ENCODE measurements at regions not wholly inside any gene's neighbourhood (a gene's known extent, or its start where the extent isn't known, plus 50 kb on each side); places are given as distances from the start of the nearest gene placed in this dataset.
"Not testable (repeated sequence)": the region's sequence is repeated elsewhere in the genome, so short reads cannot be mapped to it uniquely, and the experiment has no call there.

- Histone ChIP-seq H3K4me3 (ENCODE audit: low read depth, low read length) (no peak overlapping the region), H3K79me2 (ENCODE audit: control insufficient read depth, insufficient read depth, low read length, unreplicated experiment) (no peaks in the 10 kb centered on the region), H2AFZ (ENCODE audit: low read length, unreplicated experiment) (no peak overlapping the region), H3K36me3 (ENCODE audit: insufficient read depth, low read length) (no peaks in the 10 kb centered on the region), H3K27me3 (ENCODE audit: insufficient read depth, low read length) (no peaks in the 10 kb centered on the region), H3K4me1 (ENCODE audit: control insufficient read depth, insufficient read depth, low read length, unreplicated experiment) (no peaks in the 10 kb centered on the region), H3K27ac (ENCODE audit: low read depth, low read length) (no peak overlapping the region)
Observed at GRCh38 chr2:2728635-2729034, 397.6 kb upstream of the MYT1L start.

DNA sequence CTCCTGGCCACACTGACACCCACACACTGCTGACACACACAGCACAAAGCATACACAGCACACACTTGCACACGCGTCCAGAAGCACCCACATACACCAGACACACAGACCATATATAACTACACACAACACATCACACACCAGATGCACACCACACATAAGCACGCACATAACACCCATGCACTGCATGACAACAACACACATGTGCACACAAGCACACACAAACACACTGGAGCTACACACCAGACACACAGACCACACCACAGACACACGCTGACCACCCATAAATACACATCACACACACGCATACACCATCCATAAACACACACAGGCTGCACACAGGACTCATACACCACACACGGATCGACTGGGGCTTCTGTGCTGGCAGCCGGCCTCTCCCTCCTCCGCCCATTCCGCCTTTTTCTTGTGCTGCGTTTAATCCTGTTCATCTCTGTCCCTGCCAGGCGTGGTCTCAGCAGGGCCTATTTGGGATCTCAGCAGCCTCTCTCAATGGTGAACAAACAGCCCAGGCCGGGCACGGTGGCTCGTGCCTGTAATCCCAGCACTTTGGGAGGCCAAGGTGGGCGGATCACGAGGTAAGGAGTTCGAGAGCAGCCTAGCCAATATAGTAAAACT is 396.9 kb upstream of the MYT1L start:
- H3K27ac ChIP-seq (ENCODE audit: low read depth, low read length), result no peak overlapping the region
- no peak overlapping the region for H3K4me3 ChIP-seq (ENCODE audit: low read depth, low read length)
- no peaks in the 10 kb centered on the region for H3K36me3 ChIP-seq (ENCODE audit: insufficient read depth, low read length)
- no peak overlapping the region for H2AFZ ChIP-seq (ENCODE audit: low read length, unreplicated experiment)
- no peaks in the 10 kb centered on the region for H3K27me3 ChIP-seq (ENCODE audit: insufficient read depth, low read length)
- no peaks in the 10 kb centered on the region for H3K4me1 ChIP-seq (ENCODE audit: control insufficient read depth, insufficient read depth, low read length, unreplicated experiment)
- no peaks in the 10 kb centered on the region for H3K79me2 ChIP-seq (ENCODE audit: control insufficient read depth, insufficient read depth, low read length, unreplicated experiment)

DNA sequence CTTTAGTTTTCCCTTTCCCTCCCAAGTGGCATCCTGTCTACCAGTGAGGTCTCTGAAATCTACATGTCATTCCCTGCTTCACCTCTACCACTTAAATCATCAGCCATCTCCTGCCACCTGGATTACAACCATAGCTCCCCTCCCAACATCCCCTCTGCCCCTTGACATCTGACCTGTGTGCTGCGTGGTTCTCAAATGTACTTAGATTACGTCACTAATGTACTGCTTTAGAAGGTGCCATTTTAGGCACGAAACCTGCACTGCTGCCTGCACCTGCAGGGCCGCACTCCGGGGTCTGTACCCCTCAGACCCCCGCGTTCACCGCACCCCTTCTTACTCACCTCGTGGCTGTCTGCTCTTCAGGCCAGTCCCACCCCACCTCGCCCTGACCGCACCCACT is 395.1 kb upstream of the MYT1L start:
- Histone ChIP-seq H3K27me3 (ENCODE audit: insufficient read depth, low read length) (no peaks in the 10 kb centered on the region), H3K27ac (ENCODE audit: low read depth, low read length) (no peak overlapping the region), H3K4me3 (ENCODE audit: low read depth, low read length) (no peak overlapping the region), H3K4me1 (ENCODE audit: control insufficient read depth, insufficient read depth, low read length, unreplicated experiment) (no peaks in the 10 kb centered on the region), H3K36me3 (ENCODE audit: insufficient read depth, low read length) (no peaks in the 10 kb centered on the region), H3K79me2 (ENCODE audit: control insufficient read depth, insufficient read depth, low read length, unreplicated experiment) (no peaks in the 10 kb centered on the region), H2AFZ (ENCODE audit: low read length, unreplicated experiment) (no peak overlapping the region)

DNA sequence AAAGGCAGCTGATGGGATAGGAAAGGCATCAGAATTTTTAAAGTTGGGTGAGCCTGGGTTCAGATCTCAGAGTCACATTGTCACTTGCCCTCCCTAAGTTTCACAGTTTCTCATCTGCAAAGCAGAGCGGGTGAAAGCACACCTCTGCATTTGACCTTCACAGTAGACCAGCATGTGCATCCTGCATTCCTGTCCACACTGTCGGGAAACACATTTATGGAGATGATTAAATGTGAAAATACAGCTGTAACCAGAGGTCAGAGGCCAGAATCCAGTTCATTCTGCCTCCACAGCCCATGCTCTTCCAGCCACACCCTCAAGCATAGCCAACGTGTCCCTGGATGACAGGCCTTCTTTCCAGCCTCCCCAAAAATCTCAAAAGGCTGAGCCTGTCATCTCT is 392.0 kb upstream of the MYT1L start:
- no peak overlapping the region for H3K4me3 ChIP-seq (ENCODE audit: low read depth, low read length)
- no peak overlapping the region for H3K27ac ChIP-seq (ENCODE audit: low read depth, low read length)
- no peaks in the 10 kb centered on the region for H3K79me2 ChIP-seq (ENCODE audit: control insufficient read depth, insufficient read depth, low read length, unreplicated experiment)
- H3K36me3 ChIP-seq (ENCODE audit: insufficient read depth, low read length), result no peaks in the 10 kb centered on the region
- no peaks in the 10 kb centered on the region for H3K4me1 ChIP-seq (ENCODE audit: control insufficient read depth, insufficient read depth, low read length, unreplicated experiment)
- H3K27me3 ChIP-seq (ENCODE audit: insufficient read depth, low read length), result no peaks in the 10 kb centered on the region
- H2AFZ ChIP-seq (ENCODE audit: low read length, unreplicated experiment), result no peak overlapping the region

DNA sequence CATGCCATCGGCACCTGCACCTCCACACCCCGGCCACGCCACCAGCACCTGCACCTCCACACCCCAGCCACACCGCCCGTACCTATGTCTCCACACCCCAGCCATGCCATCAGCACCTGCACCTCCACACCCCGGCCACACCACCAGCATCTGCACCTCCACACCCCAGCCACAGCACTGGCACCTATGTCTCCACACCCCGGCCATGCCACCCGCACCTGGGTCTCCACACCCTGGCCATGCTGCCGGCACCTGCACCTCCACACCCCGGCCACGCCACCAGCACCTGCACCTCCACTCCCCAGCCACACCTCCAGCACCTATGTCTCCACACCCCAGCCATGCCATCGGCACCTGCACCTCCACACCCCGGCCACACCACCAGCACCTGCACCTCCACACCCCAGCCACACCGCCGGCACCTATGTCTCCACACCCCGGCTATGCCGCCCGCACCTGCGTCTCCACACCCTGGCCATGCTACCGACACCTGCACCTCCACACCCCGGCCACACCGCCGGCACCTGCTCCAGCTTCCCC is 390.3 kb upstream of the MYT1L start:
- H3K36me3 ChIP-seq (ENCODE audit: insufficient read depth, low read length), result no peaks in the 10 kb centered on the region
- no peaks in the 10 kb centered on the region for H3K27me3 ChIP-seq (ENCODE audit: insufficient read depth, low read length)
- no peaks in the 10 kb centered on the region for H3K4me1 ChIP-seq (ENCODE audit: control insufficient read depth, insufficient read depth, low read length, unreplicated experiment)
- H3K79me2 ChIP-seq (ENCODE audit: control insufficient read depth, insufficient read depth, low read length, unreplicated experiment), result no peaks in the 10 kb centered on the region
- H2AFZ ChIP-seq (ENCODE audit: low read length, unreplicated experiment), result no peak overlapping the region
- H3K4me3 ChIP-seq (ENCODE audit: low read depth, low read length), result no peak overlapping the region
- H3K27ac ChIP-seq (ENCODE audit: low read depth, low read length), result no peak overlapping the region

DNA sequence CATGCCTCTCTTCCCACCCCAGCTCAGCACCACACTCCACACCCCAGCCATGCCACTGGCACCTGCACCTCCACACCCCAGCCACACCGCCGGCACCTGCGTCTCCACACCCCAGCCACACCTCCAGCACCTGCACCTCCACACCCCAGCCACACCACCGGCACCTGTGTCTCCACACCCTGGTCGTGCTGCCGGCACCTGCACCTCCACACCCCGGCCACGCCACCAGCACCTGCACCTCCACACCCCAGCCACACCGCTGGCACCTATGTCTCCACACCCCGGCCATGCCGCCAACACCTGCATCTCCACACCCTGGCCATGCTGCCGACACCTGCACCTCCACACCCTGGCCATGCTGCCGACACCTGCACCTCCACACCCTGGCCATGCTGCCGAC is 389.7 kb upstream of the MYT1L start:
- not testable (repeated sequence) for H3K4me1 ChIP-seq (ENCODE audit: control insufficient read depth, insufficient read depth, low read length, unreplicated experiment); H2AFZ ChIP-seq (ENCODE audit: low read length, unreplicated experiment); H3K79me2 ChIP-seq (ENCODE audit: control insufficient read depth, insufficient read depth, low read length, unreplicated experiment); H3K27ac ChIP-seq (ENCODE audit: low read depth, low read length); H3K27me3 ChIP-seq (ENCODE audit: insufficient read depth, low read length); H3K4me3 ChIP-seq (ENCODE audit: low read depth, low read length); H3K36me3 ChIP-seq (ENCODE audit: insufficient read depth, low read length)

GRCh38 chr2:2720351-2720750 is 389.3 kb upstream of the MYT1L start:
- no peaks in the 10 kb centered on the region for H3K79me2 ChIP-seq (ENCODE audit: control insufficient read depth, insufficient read depth, low read length, unreplicated experiment)
- H3K27ac ChIP-seq (ENCODE audit: low read depth, low read length), result no peak overlapping the region
- H3K4me3 ChIP-seq (ENCODE audit: low read depth, low read length), result no peak overlapping the region
- H3K27me3 ChIP-seq (ENCODE audit: insufficient read depth, low read length), result no peaks in the 10 kb centered on the region
- H3K4me1 ChIP-seq (ENCODE audit: control insufficient read depth, insufficient read depth, low read length, unreplicated experiment), result no peaks in the 10 kb centered on the region
- H3K36me3 ChIP-seq (ENCODE audit: insufficient read depth, low read length), result no peaks in the 10 kb centered on the region
- H2AFZ ChIP-seq (ENCODE audit: low read length, unreplicated experiment), result no peak overlapping the region

GRCh38 chr2:2719781-2720180 is 388.7 kb upstream of the MYT1L start:
- no peak overlapping the region for H3K27ac ChIP-seq (ENCODE audit: low read depth, low read length)
- no peak overlapping the region for H2AFZ ChIP-seq (ENCODE audit: low read length, unreplicated experiment)
- no peaks in the 10 kb centered on the region for H3K4me1 ChIP-seq (ENCODE audit: control insufficient read depth, insufficient read depth, low read length, unreplicated experiment)
- no peaks in the 10 kb centered on the region for H3K27me3 ChIP-seq (ENCODE audit: insufficient read depth, low read length)
- no peaks in the 10 kb centered on the region for H3K36me3 ChIP-seq (ENCODE audit: insufficient read depth, low read length)
- no peak overlapping the region for H3K4me3 ChIP-seq (ENCODE audit: low read depth, low read length)
- H3K79me2 ChIP-seq (ENCODE audit: control insufficient read depth, insufficient read depth, low read length, unreplicated experiment), result no peaks in the 10 kb centered on the region

- Histone ChIP-seq H3K27me3 (ENCODE audit: insufficient read depth, low read length) (no peaks in the 10 kb centered on the region), H3K36me3 (ENCODE audit: insufficient read depth, low read length) (no peaks in the 10 kb centered on the region), H3K27ac (ENCODE audit: low read depth, low read length) (no peak overlapping the region), H3K4me1 (ENCODE audit: control insufficient read depth, insufficient read depth, low read length, unreplicated experiment) (no peaks in the 10 kb centered on the region), H3K79me2 (ENCODE audit: control insufficient read depth, insufficient read depth, low read length, unreplicated experiment) (no peaks in the 10 kb centered on the region), H3K4me3 (ENCODE audit: low read depth, low read length) (no peak overlapping the region), H2AFZ (ENCODE audit: low read length, unreplicated experiment) (no peak overlapping the region)
Observed at GRCh38 chr2:2719015-2719414, 387.9 kb upstream of the MYT1L start.

DNA sequence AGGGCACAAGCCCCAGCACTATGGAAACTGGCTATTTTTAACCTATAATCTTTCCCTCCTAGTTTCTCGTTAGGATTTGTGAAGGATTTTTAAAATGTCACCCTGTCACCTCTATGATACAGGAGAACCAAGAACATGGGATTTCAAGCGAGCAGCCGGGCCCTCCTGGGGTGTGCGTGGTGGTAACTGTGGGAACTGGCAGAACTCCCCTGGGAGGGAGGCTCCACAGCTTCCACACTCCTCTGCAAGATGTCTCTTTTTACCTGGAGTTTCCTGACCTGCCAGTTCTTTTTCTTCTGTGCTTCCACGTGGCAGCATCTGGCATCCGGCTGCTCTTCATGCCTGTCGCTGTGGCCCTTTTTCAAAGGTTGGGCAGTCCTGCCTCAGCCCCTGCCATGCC is 386.3 kb upstream of the MYT1L start:
- H3K4me1 ChIP-seq (ENCODE audit: control insufficient read depth, insufficient read depth, low read length, unreplicated experiment), result no peaks in the 10 kb centered on the region
- H3K36me3 ChIP-seq (ENCODE audit: insufficient read depth, low read length), result no peaks in the 10 kb centered on the region
- H3K27ac ChIP-seq (ENCODE audit: low read depth, low read length), result no peak overlapping the region
- no peaks in the 10 kb centered on the region for H3K79me2 ChIP-seq (ENCODE audit: control insufficient read depth, insufficient read depth, low read length, unreplicated experiment)
- H3K4me3 ChIP-seq (ENCODE audit: low read depth, low read length), result no peak overlapping the region
- H2AFZ ChIP-seq (ENCODE audit: low read length, unreplicated experiment), result no peak overlapping the region
- no peaks in the 10 kb centered on the region for H3K27me3 ChIP-seq (ENCODE audit: insufficient read depth, low read length)

GRCh38 chr2:2716771-2717170 is 385.7 kb upstream of the MYT1L start:
- H3K27me3 ChIP-seq (ENCODE audit: insufficient read depth, low read length), result no peaks in the 10 kb centered on the region
- H3K4me3 ChIP-seq (ENCODE audit: low read depth, low read length), result no peak overlapping the region
- no peaks in the 10 kb centered on the region for H3K79me2 ChIP-seq (ENCODE audit: control insufficient read depth, insufficient read depth, low read length, unreplicated experiment)
- no peaks in the 10 kb centered on the region for H3K4me1 ChIP-seq (ENCODE audit: control insufficient read depth, insufficient read depth, low read length, unreplicated experiment)
- no peak overlapping the region for H3K27ac ChIP-seq (ENCODE audit: low read depth, low read length)
- no peak overlapping the region for H2AFZ ChIP-seq (ENCODE audit: low read length, unreplicated experiment)
- H3K36me3 ChIP-seq (ENCODE audit: insufficient read depth, low read length), result no peaks in the 10 kb centered on the region
